RKO (cell line): ENCODE measurements at regions not wholly inside any gene's neighbourhood (a gene's known extent, or its start where the extent isn't known, plus 50 kb on each side); places are given as distances from the start of the nearest gene placed in this dataset.

Source experiments
- DNase-seq: peaks from one replicate; pipeline ENCODE4 v3.0.0-alpha.2; 2016; ENCODE audit warnings: low spot score

DNA sequence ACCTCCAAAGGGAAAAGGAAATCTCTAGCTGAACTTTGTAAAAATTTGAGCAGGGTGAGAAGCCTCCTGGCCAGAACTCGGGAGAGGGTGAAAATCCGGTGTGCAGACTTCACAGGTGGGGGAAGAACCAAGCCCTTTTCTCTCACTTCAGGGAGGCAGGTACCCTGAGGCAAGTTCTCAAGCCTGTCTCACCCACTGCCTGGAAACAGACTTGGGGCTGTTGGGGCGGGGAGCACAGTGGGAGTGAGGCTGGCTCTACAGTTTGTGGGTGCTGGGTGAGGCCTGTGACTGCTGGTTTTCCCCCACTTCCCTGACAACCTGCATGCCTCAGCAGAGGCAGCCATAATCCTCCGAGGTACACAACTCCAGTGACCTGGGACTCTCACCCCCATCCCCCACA, 187.1 kb downstream of the KIF4B start:
- no peak for DNase-seq

DNA sequence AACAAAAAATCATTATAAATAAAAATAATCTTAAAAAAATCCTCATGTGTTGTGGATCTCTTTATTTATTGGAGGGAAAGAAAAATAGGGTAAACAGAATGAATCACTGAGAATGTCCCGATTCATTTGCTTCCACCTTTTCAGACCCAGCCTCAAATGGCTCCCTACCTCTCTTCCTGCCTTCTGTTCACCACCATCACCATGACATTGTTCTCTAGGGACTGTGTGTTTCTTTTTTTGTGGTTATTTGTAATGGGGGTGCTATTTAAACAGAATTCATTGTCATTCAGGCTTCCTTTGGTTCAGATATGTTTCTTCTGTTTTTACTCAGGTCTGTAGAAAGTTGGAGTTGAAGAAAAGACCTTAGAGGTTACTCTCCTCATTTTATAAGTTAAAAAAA, 198.2 kb downstream of the KIF4B start:
- DNase-seq = no peak

GRCh38 chr5:155222393-155222792, 208.8 kb downstream of the KIF4B start:
- DNase-seq = no peak

- DNase-seq = no peak
Measured at GRCh38 chr5:155229135-155229534, 215.6 kb downstream of the KIF4B start.

GRCh38 chr5:155239803-155240202, 226.2 kb downstream of the KIF4B start:
- DNase-seq = no peak

DNA sequence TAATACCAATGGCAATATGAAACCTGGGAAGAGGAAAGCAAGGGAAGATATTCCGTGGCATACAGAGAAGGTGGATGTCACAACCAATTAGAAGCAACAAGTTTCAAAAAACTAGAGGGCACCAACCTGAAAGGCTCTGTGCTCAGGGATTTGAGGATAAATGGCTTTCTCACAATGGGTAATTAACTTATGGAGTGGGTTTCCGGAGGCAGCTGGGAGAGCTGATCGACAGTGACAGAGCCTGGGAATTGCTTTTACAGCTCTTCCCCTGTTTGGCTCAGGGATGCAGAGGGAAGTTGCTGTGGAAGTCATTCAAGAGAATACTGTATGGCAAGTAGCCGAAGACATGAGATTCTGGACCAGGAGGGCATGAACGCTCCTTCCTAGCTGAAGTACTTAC, 237.0 kb downstream of the KIF4B start:
- DNase-seq = no peak

DNA sequence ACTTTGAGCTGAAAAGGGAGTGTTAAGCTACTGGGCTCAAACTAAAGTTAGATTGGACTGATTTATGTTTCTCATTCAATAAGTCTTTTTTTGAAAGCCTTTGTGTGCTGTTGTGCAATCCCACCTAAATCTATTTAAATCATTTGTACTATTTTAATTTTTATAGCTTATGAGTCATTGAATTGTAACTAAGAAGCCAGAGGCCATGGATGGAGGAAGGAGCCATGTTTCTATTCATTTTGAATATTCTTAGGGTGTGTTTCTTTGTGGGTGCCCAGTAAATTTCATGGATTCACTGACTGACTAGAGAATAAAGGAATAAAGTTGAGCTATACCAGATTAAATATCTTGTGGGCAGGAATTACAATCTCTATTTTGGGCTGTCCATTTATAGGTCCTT, 238.5 kb downstream of the KIF4B start:
- no peak for DNase-seq

GRCh38 chr5:155252717-155253116, 239.2 kb downstream of the KIF4B start:
- no peak for DNase-seq

DNA sequence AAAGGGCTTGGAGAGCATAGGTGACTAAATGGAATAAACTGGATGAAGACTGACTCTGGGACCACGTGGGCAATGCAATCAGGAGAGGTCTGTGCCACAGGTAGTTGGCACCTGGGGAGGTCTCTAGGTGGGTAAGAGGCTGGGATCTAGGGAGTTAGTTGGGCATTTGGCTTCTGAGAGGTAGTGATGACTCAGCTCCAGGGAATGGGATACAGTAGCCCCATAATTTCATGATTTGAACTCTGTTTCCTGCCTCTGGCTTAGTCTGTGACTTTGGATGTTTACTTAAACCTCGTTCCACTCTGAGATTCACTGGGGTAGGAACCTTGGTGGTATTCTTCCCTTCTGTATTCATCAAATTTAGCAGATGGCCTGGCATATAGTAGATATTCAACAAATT, 240.8 kb downstream of the KIF4B start:
- DNase-seq = no peak

DNA sequence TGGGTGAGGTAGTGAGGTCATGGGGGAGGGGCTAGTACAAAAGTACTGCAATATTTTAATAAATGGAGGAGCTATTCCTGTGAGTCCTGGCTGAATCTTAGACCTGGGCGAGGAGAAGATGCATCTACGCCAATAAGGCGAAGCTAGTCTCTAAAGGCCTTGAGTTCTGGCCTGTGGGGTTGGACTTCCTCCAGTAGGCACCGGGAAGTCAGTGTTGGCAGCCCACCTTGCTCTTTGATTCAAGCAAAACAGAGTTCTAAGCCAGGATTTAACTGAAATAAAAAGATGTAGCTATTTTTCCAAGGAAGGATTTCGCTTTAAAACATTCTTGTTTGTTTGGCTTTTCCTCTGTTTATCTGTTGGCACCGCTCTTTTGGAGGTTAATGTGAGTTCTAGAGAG, 244.6 kb downstream of the KIF4B start:
- DNase-seq = no peak

DNA sequence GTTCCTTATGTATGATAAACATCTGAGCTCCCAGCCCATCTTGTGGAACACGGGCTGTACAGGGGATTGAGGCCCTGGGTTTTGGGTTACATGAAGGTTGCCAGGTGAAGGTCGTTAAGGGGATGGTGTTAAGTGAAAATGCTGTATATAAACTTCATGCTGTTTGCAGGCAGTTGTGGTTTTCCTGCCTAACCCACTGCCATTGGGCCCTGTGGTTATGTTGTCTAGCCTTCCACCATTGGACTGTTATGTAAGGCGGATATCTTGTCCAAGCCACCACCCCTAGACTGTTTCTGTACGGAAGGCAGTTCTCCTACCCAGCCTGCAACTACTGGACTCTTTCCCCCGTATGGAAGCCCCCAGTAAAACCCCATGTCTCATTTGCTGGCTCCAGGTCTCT, 246.1 kb downstream of the KIF4B start:
- no peak for DNase-seq

GRCh38 chr5:155260798-155261197, 247.2 kb downstream of the KIF4B start:
- peak; percentile 30 for DNase-seq

GRCh38 chr5:155263381-155263780, 249.8 kb downstream of the KIF4B start:
- DNase-seq = no peak

DNA sequence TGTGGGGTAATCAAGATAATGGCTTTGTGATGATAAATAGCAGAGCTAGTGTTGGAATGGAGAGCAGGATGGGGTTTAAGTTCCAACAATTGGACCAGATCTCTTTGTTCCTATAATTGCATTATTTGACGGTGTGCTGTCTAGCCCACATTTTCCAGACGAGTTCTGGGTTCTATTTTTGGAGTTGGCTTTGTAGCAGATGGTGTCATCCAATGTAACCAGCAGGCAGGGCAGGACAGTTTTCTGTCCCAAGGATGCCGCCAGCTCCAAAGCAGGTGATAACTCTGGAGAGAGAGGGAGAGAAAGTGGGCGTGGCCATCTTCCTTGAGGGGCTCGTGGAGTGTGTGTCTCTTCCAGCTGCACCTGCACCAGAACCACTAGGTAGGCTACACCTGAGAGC, 251.3 kb downstream of the KIF4B start:
- no peak for DNase-seq

DNA sequence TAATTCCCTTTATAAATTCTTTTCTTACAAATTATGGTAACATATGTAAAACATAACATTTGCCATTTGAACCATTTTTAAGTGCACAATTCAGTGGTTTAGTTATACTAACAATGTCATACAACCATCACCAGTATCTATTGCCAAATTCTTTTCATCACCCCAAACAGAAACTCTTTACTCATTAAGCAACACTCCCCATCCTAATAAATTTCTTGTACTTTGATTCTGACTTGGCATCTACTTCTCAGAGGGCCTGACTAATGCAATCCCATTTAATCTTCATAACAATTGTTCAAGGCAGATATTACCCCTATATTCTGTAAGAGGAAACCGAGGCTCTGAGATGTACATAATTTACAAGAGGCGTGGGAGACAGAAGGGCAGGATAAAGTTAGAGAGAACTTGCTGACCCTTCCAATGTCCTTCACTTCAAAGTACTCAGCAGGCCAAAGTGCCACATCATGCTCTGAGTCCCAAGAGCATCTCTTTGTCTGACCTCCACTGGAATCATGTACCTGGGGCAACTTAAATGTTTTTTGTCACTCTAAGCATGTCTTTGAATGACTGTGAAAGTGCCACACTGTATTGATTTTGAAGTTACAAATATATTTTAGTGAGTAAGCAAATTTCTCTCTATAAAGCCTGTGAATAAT, 255.3 kb downstream of the KIF4B start:
- no peak for DNase-seq

- no peak for DNase-seq
Measured at GRCh38 chr5:155270725-155271124, 257.2 kb downstream of the KIF4B start.

- no peak for DNase-seq
Measured at GRCh38 chr5:155274484-155274883, 260.9 kb downstream of the KIF4B start.

DNA sequence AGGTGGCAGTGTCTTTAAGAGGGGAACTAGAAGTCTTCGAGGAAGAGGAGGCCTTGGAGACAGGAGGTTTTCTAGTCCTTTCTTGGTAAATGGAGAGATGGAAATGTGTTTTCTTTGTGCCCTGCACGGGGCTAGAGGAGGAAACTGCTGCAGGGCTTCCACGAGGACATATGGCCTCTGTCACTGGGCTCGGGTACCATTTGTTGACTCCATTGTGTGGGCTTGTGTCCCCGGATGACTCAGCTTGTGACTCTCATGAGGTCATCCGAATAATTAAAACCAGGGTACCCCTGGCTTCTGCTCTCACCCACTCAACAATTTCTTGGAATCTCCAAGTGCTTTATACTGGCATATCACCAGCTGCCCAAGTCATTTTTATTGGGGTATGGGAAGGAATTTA, 261.7 kb downstream of the KIF4B start:
- DNase-seq = no peak

DNA sequence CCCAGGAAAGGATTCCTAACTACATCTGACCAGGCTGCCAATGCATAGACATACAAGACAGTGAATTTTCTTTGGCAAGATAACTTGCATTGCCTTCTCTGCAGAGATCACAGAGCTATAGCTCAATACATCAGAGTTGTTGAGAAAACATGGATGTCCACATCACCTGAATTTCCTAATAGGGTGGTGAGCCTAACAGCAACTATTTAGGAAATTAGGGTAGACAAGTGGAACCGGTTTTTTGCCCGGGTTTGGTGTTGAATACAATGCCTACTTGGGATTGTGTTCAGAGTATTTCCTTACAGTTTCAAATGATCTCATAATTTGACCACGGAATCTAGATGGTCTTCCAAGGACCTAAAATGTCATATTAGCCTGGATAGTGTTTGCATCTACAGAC, 262.7 kb downstream of the KIF4B start:
- no peak for DNase-seq

GRCh38 chr5:155278532-155278931, 265.0 kb downstream of the KIF4B start:
- DNase-seq = no peak

GRCh38 chr5:155282503-155283107, 269.1 kb downstream of the KIF4B start:
- no peak for DNase-seq

DNA sequence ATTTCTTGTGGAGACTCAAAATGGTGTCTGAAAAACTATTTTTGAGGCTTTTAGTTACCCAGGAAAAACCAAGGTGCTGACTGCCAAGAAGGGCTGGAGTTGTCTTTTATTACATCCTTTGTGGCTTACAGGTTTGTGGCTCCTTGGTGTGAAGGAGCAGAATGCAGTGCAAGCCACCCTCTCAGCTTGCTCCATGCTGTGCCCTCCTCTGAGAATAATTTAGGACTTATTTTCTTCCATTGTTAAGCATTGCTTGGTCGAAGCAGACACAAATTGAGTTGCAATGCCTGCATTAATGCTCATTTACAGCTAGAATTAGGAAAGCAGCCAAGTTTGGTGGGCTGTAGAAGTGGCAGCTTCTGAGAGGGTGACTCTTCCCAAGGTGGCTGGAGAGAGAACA, 272.2 kb downstream of the KIF4B start:
- DNase-seq = no peak

GRCh38 chr5:155290937-155291336, 277.4 kb downstream of the KIF4B start:
- DNase-seq = no peak

DNA sequence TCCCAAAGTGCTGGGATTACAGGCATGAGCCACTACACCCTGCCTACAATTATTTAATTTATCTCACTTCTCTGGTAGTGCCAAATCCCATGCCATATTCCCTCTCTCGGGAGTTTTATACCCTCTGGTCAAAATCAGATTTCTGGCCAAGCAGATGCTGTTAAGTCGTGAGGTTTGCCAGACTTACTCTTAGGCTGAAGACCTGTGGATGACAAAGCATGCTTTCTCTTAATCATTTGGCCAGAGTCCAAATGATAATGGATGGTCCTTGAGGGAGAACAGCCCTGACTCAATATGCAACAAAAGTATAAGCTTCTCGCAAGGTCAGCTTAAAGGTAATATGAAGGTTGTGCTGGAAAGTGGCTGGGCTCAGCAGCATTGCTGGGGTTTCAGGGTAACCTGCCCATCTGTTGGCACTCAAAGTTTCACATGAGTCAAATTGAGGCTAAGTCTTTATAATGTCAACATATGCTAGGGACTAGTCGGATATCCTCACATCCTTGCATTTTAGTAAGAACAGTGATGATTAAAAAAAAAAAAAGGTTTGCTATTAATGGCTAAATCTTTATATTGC, 280.1 kb downstream of the KIF4B start:
- no peak for DNase-seq
